Lower lobe of right lung (tissue), 2 donors: ENCODE measurements at regions not wholly inside any gene's neighbourhood (a gene's known extent, or its start where the extent isn't known, plus 50 kb on each side); places are given as distances from the start of the nearest gene placed in this dataset.

Source experiments
- ATAC-seq, 2 donors: fragments of 200-7000 bp; cut with Tn5 transposase; one replicate each; pipeline ENCODE4 v1.9.1; 2020 to 2022; ENCODE audit warnings: mild to moderate bottlenecking in 2 of 2, moderate library complexity in 2 of 2
- DNase-seq: peaks from one replicate; pipeline ENCODE4 v3.0.0-alpha.2; 2020
- H3K27ac ChIP-seq: fragments of 200-600 bp; one replicate; pipeline ENCODE4 v1.8.0; 2022
- H3K27me3 ChIP-seq: fragments of 200-600 bp; one replicate; pipeline ENCODE4 v1.8.0; 2022; ENCODE audit warnings: low read depth
- H3K36me3 ChIP-seq: fragments of 200-600 bp; one replicate; pipeline ENCODE4 v1.8.0; 2022; ENCODE audit warnings: mild to moderate bottlenecking
- H3K4me1 ChIP-seq: fragments of 200-600 bp; one replicate; pipeline ENCODE4 v1.8.0; 2022
- H3K4me3 ChIP-seq: fragments of 200-600 bp; one replicate; pipeline ENCODE4 v1.8.0; 2022; ENCODE audit warnings: mild to moderate bottlenecking
- H3K9me3 ChIP-seq: fragments of 200-600 bp; one replicate; pipeline ENCODE4 v1.8.0; 2022
- intact Hi-C: fragments of 100-400 bp; cut with DNase I; formaldehyde crosslinking; loops from one replicate; pipeline ENCODE4 v1.11.0; 2022
- TF ChIP-seq, protein P1 (sequence below): fragments of 200-600 bp; IDR thresholded peaks from one replicate; pipeline ENCODE4 v1.8.0; 2022; ENCODE audit warnings: antibody characterized with exemption, mild to moderate bottlenecking
- donor health status: DM: no; HTN: yes; CAD: no; lungs with severe emphysema.

DNA sequence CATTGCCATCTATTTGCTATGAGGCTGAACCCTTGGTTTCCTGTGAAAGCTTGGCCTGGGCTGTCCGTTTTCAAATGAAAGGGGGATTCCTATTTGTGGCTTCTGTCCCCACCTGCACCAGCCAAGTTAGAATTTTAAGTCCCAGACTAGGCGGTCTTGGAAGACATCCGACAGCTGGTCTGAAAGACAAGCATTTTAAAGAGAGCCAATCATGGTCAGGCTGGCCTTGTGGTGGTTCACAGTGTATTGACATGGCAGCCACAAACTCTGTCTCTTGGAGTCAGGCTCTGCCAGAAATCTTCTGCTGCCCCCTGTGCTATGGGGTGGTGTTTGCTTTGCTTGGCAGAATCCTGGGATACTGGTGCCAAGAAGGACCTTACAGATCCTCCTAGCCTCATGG is 319.2 kb upstream of the MOCS1 start:
- TF ChIP-seq, protein P1, sequence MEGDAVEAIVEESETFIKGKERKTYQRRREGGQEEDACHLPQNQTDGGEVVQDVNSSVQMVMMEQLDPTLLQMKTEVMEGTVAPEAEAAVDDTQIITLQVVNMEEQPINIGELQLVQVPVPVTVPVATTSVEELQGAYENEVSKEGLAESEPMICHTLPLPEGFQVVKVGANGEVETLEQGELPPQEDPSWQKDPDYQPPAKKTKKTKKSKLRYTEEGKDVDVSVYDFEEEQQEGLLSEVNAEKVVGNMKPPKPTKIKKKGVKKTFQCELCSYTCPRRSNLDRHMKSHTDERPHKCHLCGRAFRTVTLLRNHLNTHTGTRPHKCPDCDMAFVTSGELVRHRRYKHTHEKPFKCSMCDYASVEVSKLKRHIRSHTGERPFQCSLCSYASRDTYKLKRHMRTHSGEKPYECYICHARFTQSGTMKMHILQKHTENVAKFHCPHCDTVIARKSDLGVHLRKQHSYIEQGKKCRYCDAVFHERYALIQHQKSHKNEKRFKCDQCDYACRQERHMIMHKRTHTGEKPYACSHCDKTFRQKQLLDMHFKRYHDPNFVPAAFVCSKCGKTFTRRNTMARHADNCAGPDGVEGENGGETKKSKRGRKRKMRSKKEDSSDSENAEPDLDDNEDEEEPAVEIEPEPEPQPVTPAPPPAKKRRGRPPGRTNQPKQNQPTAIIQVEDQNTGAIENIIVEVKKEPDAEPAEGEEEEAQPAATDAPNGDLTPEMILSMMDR, result no peak
- Histone ChIP-seq H3K27ac (no peak overlapping the region), H3K4me1 (no peaks in the 10 kb centered on the region), H3K36me3 (no peaks in the 10 kb centered on the region), H3K9me3 (no peaks in the 10 kb centered on the region), H3K4me3 (no peak overlapping the region), H3K27me3 (no peaks in the 10 kb centered on the region)
- no peak for DNase-seq
- ATAC-seq, result no peak
- intact Hi-C loops, result no loop called here

GRCh38 chr6:40252531-40253258 is 318.4 kb upstream of the MOCS1 start:
- Histone ChIP-seq H3K4me1 (no peaks in the 10 kb centered on the region), H3K9me3 (no peaks in the 10 kb centered on the region), H3K4me3 (no peak overlapping the region), H3K36me3 (no peaks in the 10 kb centered on the region), H3K27me3 (no peaks in the 10 kb centered on the region), H3K27ac (no peak overlapping the region)
- DNase-seq (no peak), ATAC-seq (no peak)
- TF ChIP-seq, protein P1, result no peak
- intact Hi-C loops, result no loop called here

- TF ChIP-seq, protein P1, result no peak
- intact Hi-C loops, result no loop called here
- Histone ChIP-seq H3K4me3 (no peak overlapping the region), H3K4me1 (no peaks in the 10 kb centered on the region), H3K36me3 (no peaks in the 10 kb centered on the region), H3K9me3 (no peaks in the 10 kb centered on the region), H3K27ac (no peak overlapping the region), H3K27me3 (no peaks in the 10 kb centered on the region)
- ATAC-seq (no peak), DNase-seq (no peak)
Measured at GRCh38 chr6:40251637-40252300, 317.5 kb upstream of the MOCS1 start.

DNA sequence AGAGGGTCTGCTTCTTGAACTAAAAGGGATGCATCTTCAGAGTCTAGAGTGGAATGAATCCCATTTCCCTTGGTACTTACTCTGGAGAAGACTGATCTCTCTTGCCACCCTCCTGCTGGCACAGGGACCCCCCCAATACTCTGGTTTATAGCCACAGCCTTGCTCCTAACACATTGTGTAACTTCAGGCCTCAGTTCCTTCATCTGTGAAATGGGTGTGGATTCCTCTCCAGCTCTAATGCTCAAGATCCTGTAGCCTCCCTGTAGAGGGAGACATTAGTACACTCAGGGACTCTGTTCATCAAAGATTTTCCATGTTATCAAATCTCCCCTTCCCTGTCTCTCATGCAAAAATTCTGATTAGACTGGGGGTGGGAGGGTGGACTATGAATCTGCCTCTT is 315.7 kb upstream of the MOCS1 start:
- no peak for ATAC-seq
- intact Hi-C loops, result no loop called here
- H3K4me1 ChIP-seq, result no peaks in the 10 kb centered on the region
- no peaks in the 10 kb centered on the region for H3K36me3 ChIP-seq
- no peak overlapping the region for H3K4me3 ChIP-seq
- no peaks in the 10 kb centered on the region for H3K27me3 ChIP-seq
- H3K27ac ChIP-seq, result no peak overlapping the region
- no peaks in the 10 kb centered on the region for H3K9me3 ChIP-seq
- TF ChIP-seq, protein P1, result no peak
- no peak for DNase-seq

GRCh38 chr6:40247516-40248115 is 313.4 kb upstream of the MOCS1 start:
- Histone ChIP-seq H3K9me3 (no peaks in the 10 kb centered on the region), H3K36me3 (no peaks in the 10 kb centered on the region), H3K4me1 (no peaks in the 10 kb centered on the region), H3K27ac (no peak overlapping the region), H3K4me3 (no peak overlapping the region), H3K27me3 (no peaks in the 10 kb centered on the region)
- DNase-seq, result no peak
- intact Hi-C loops, result no loop called here
- TF ChIP-seq, protein P1, result no peak
- ATAC-seq, result no peak
